HEK293 (cell line): ENCODE measurements at regions not wholly inside any gene's neighbourhood (a gene's known extent, or its start where the extent isn't known, plus 50 kb on each side); places are given as distances from the start of the nearest gene placed in this dataset.

Source experiments
- CTCF ChIA-PET: fragments of 350-600 bp; formaldehyde crosslinking; extraction: SDS; loops from one replicate; lab custom pipeline; 2021; ENCODE audit warnings: antibody characterized with exemption; lab: Yijun Ruan, JAX
- POLR2A ChIA-PET: fragments of 300-600 bp; formaldehyde crosslinking; extraction: SDS; loops from one replicate; lab custom pipeline; 2020; ENCODE audit warnings: antibody characterized with exemption, inconsistent platforms; lab: Yijun Ruan, JAX
- H3K27ac ChIP-seq: fragments of 200-500 bp; sonication (Bioruptor generic); 2 replicates; pipeline ENCODE4 v1.5.1; 2014; ENCODE audit warnings: low read depth, low read length, control low read depth, inconsistent platforms; ENCODE audit errors: extremely low read depth
- H3K36me3 ChIP-seq, 2 experiments: fragments of 200-500 bp in 1 of 2; sonication (Bioruptor generic) in 1 of 2; 1 replicate in 1 of 2; 2 replicates in 1 of 2; pipeline ENCODE4 v1.5.1; 2014 to 2017; ENCODE audit warnings: inconsistent platforms in 2 of 2, low read length in 2 of 2; ENCODE audit not compliant: control insufficient read depth in 2 of 2, insufficient read depth in 1 of 2
- H3K4me1 ChIP-seq: fragments of 200-500 bp; sonication (Bioruptor generic); 2 replicates; pipeline ENCODE4 v1.5.1; 2014; ENCODE audit warnings: mild to moderate bottlenecking, low read length, inconsistent platforms; ENCODE audit not compliant: control insufficient read depth, insufficient read depth
- H3K4me3 ChIP-seq: 2 replicates; pipeline ENCODE4 v1.5.1; 2011; ENCODE audit warnings: low read depth, mild to moderate bottlenecking, control low read depth, low read length, moderate library complexity
- H3K9me3 ChIP-seq: fragments of 200-500 bp; sonication (Bioruptor generic); 2 replicates; pipeline ENCODE4 v1.5.1; 2014; ENCODE audit warnings: low read depth, low read length, inconsistent platforms; ENCODE audit not compliant: control insufficient read depth, insufficient read depth
- EGR2 ChIP-seq: fragments of 450-650 bp; formaldehyde crosslinking; IDR thresholded peaks from 2 replicates; pipeline ENCODE4 v1.5.1; 2016; ENCODE audit warnings: low read depth, missing biosample characterization, missing genetic modification characterization
- MYNN ChIP-seq: fragments of 450-650 bp; formaldehyde crosslinking; IDR thresholded peaks from 2 replicates; pipeline ENCODE4 v1.5.1; 2016; ENCODE audit warnings: missing biosample characterization, missing genetic modification characterization, borderline replicate concordance
- MZF1 ChIP-seq: fragments of 450-650 bp; formaldehyde crosslinking; IDR thresholded peaks from 2 replicates; pipeline ENCODE4 v1.5.1; 2017; ENCODE audit warnings: missing biosample characterization, missing genetic modification characterization, borderline replicate concordance
- PRDM2 ChIP-seq: fragments of 450-650 bp; formaldehyde crosslinking; IDR thresholded peaks from 2 replicates; pipeline ENCODE4 v1.5.1; 2016; ENCODE audit warnings: missing biosample characterization, missing genetic modification characterization, borderline replicate concordance
- REPIN1 ChIP-seq: fragments of 450-650 bp; formaldehyde crosslinking; IDR thresholded peaks from 2 replicates; pipeline ENCODE4 v1.5.1; 2017; ENCODE audit warnings: missing biosample characterization, missing genetic modification characterization, low read depth
- ZBTB1 ChIP-seq: fragments of 450-650 bp; formaldehyde crosslinking; IDR thresholded peaks from 2 replicates; pipeline ENCODE4 v1.5.1; 2016; ENCODE audit warnings: missing biosample characterization, missing genetic modification characterization
- ZNF114 ChIP-seq: fragments of 450-650 bp; formaldehyde crosslinking; IDR thresholded peaks from 2 replicates; pipeline ENCODE4 v1.5.0; 2017; ENCODE audit warnings: missing biosample characterization, missing genetic modification characterization
- ZNF133 ChIP-seq: fragments of 450-650 bp; formaldehyde crosslinking; IDR thresholded peaks from 2 replicates; pipeline ENCODE4 v1.5.1; 2016; ENCODE audit warnings: missing biosample characterization, missing genetic modification characterization
- ZNF138 ChIP-seq: fragments of 450-650 bp; formaldehyde crosslinking; IDR thresholded peaks from 2 replicates; pipeline ENCODE4 v1.5.1; 2016; ENCODE audit warnings: missing biosample characterization, missing genetic modification characterization, borderline replicate concordance
- ZNF140 ChIP-seq: fragments of 450-650 bp; formaldehyde crosslinking; IDR thresholded peaks from 2 replicates; pipeline ENCODE4 v1.5.1; 2016; ENCODE audit warnings: missing biosample characterization, missing genetic modification characterization
- ZNF148 ChIP-seq: fragments of 450-650 bp; formaldehyde crosslinking; IDR thresholded peaks from 2 replicates; pipeline ENCODE4 v1.5.0; 2017; ENCODE audit warnings: missing biosample characterization, missing genetic modification characterization, borderline replicate concordance
- ZNF426 ChIP-seq: fragments of 450-650 bp; formaldehyde crosslinking; IDR thresholded peaks from 2 replicates; pipeline ENCODE4 v1.5.1; 2017; ENCODE audit warnings: missing biosample characterization, missing genetic modification characterization, mild to moderate bottlenecking, inconsistent platforms, moderate library complexity
- ZNF521 ChIP-seq: fragments of 450-650 bp; formaldehyde crosslinking; IDR thresholded peaks from 2 replicates; pipeline ENCODE4 v1.5.1; 2017; ENCODE audit warnings: missing biosample characterization, mild to moderate bottlenecking, missing genetic modification characterization
- ZNF558 ChIP-seq: fragments of 450-650 bp; formaldehyde crosslinking; IDR thresholded peaks from 2 replicates; pipeline ENCODE4 v1.5.1; 2016; ENCODE audit warnings: missing biosample characterization, missing genetic modification characterization
- ZNF560 ChIP-seq: fragments of 450-650 bp; formaldehyde crosslinking; IDR thresholded peaks from 2 replicates; pipeline ENCODE4 v1.5.1; 2017; ENCODE audit warnings: missing biosample characterization, missing genetic modification characterization, borderline replicate concordance
- ZNF639 ChIP-seq: fragments of 450-650 bp; formaldehyde crosslinking; IDR thresholded peaks from 2 replicates; pipeline ENCODE4 v1.5.1; 2016; ENCODE audit warnings: missing biosample characterization, missing genetic modification characterization
- ZNF660 ChIP-seq: fragments of 450-650 bp; IDR thresholded peaks from 2 replicates; pipeline ENCODE4 v1.5.1; 2018; ENCODE audit warnings: missing biosample characterization, mild to moderate bottlenecking, missing genetic modification characterization
- ZNF701 ChIP-seq: fragments of 450-650 bp; formaldehyde crosslinking; IDR thresholded peaks from 2 replicates; pipeline ENCODE4 v1.5.1; 2016; ENCODE audit warnings: missing biosample characterization, missing genetic modification characterization
- ZNF768 ChIP-seq: fragments of 450-650 bp; formaldehyde crosslinking; IDR thresholded peaks from 2 replicates; pipeline ENCODE4 v1.5.1; 2018; ENCODE audit warnings: missing biosample characterization, mild to moderate bottlenecking, missing genetic modification characterization

- TF ChIP-seq ZNF521 (tag by site-specific recombination) (no peak), MYNN (no peak), EGR2 (tag by site-specific recombination) (no peak), ZNF768 (tag by site-specific recombination) (no peak), PRDM2 (tag by site-specific recombination) (no peak), ZNF140 (tag by site-specific recombination) (no peak), ZNF701 (tag by site-specific recombination) (no peak), MZF1 (tag by site-specific recombination) (no peak), ZNF426 (tag by site-specific recombination) (no peak), ZBTB1 (no peak), ZNF138 (tag by site-specific recombination) (no peak), ZNF560 (no peak)
- Histone ChIP-seq H3K9me3 (no peaks in the 10 kb centered on the region), H3K27ac (no peak overlapping the region), H3K4me1 (no peaks in the 10 kb centered on the region; the same call in 1 of the 2 replicates), H3K36me3 (no peaks in the 10 kb centered on the region), H3K4me3 (no peak overlapping the region)
- CTCF ChIA-PET: interaction anchor here (1.3 kb wide), 1 partner anchor 269 kb away, joined by 3 read pairs; no protein-coding TSS in a partner anchor
- POLR2A ChIA-PET: interaction anchor here (1.4 kb wide), 1 partner anchor 155 kb away, joined by 3 read pairs; the partner anchor contains the start of gene TAB2
Observed at GRCh38 chr6:149162924-149163323, 154.6 kb upstream of the TAB2 start.

DNA sequence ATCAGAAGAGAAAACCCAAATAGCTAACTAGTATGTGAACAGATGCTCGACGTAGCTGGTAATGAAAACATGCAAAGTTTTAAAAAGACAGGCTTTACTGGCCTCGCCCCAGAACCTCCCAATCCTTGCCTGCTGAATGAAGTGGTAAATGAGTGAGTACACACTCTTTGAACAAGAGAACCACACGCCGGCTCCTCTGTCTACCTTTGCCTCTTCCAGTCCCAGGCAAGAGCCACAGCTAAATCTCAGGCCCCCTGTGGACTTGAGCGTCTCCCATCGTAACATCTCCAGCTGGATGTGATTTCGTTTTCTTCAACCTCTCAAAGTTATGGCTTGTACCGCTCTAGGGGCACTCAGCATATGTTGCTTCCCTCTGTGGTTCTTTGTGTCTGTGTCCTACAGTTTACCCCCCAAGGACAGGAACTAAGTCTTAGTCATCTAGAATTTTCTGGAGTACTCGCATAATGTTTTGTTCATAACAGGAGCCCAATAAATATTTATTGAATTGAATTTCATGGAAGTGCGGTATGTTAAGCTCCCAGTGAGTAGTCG, 153.2 kb upstream of the TAB2 start:
- POLR2A ChIA-PET: no interaction called here
- TF ChIP-seq ZNF558 (tag by site-specific recombination) (no peak), ZNF133 (no peak), ZNF660 (tag by site-specific recombination) (no peak), REPIN1 (tag by site-specific recombination) (no peak), ZNF639 (tag by site-specific recombination) (no peak), ZNF114 (no peak), PRDM2 (tag by site-specific recombination) (no peak), ZNF148 (tag by site-specific recombination) (no peak)

More for the DNA sequence above, 153.2 kb upstream of the TAB2 start:
- H3K27ac ChIP-seq: no peak overlapping the region
- H3K4me3 ChIP-seq: no peak overlapping the region
- CTCF ChIA-PET: interaction anchor here (0.8 to 1.4 kb wide), 2 partner anchors 13 to 136 kb away, joined by 3 to 4 read pairs; no protein-coding TSS in a partner anchor
- no peaks in the 10 kb centered on the region; the same call in 1 of the 2 replicates for H3K4me1 ChIP-seq
- H3K9me3 ChIP-seq: no peaks in the 10 kb centered on the region
- H3K36me3 ChIP-seq: no peaks in the 10 kb centered on the region
